Endothelial cell (in vitro differentiated cells): ENCODE measurements at regions not wholly inside any gene's neighbourhood (a gene's known extent, or its start where the extent isn't known, plus 50 kb on each side); places are given as distances from the start of the nearest gene placed in this dataset. TPM values are rescaled to one million over a fixed set of nuclear protein-coding genes. Genes with fewer than 3 reads are reported as not detected.

ENCODE experiments used
- microRNA-seq: library from miRNA; unstranded; fragments of <30 nt; microRNA quantifications from one replicate; pipeline ENCODE4, GENCODE V29; 2020; ENCODE audit not compliant: unreplicated experiment

Small RNA genes in the stretch of these regions (microRNA-seq; reads per million reads assigned to microRNA genes)
- gene MIR548I1, result not detected
